Panc1 (cell line): ENCODE measurements at regions not wholly inside any gene's neighbourhood (a gene's known extent, or its start where the extent isn't known, plus 50 kb on each side); places are given as distances from the start of the nearest gene placed in this dataset.

ENCODE experiments used
- POLR2AphosphoS5 ChIP-seq: IDR thresholded peaks from 2 replicates; pipeline ENCODE4 v1.6.1; 2012; ENCODE audit warnings: mild to moderate bottlenecking, low read depth, low read length, moderate library complexity
- SIN3A ChIP-seq: IDR thresholded peaks from 2 replicates; pipeline ENCODE4 v1.6.1; 2012; ENCODE audit warnings: low read depth, mild to moderate bottlenecking, low read length, moderate library complexity, borderline replicate concordance; ENCODE audit not compliant: insufficient read depth
- TCF7L2 ChIP-seq: IDR thresholded peaks from 2 replicates; pipeline ENCODE4 v1.6.1; 2011; ENCODE audit warnings: mild to moderate bottlenecking, low read depth, low read length, inconsistent platforms
- TF ChIP-seq, protein P1 (sequence below): fragments of 450-650 bp; IDR thresholded peaks from 2 replicates; pipeline ENCODE4 v1.5.1; 2017; ENCODE audit warnings: mild to moderate bottlenecking
- TF ChIP-seq, protein P2 (sequence below), 2 experiments: IDR thresholded peaks; 2 replicates each; pipeline ENCODE4 v1.6.1; 2011 to 2012; ENCODE audit warnings: low read depth in 2 of 2, control low read depth in 1 of 2, low read length in 1 of 2, mild to moderate bottlenecking in 1 of 2, moderate library complexity in 1 of 2; ENCODE audit not compliant: insufficient read depth in 1 of 2

DNA sequence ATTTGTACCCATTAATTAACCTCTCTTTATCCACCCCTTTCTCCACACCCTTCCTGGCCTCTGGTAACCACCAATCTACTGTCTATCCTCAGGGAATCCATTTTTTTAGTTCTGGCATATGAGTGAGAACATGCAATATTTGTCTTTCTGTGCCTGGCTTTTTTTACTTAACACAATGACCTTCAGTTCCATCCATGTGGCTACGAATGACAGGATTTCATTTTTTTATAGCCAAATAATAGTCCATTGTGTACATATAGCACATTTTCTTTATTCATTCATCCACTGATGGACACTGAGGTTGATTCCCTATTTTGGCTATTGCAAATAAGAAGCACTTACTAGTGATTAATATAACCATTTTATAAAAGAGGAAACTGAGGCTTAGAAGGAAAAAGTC, 109.9 kb upstream of the NANOGP8 start:
- TF ChIP-seq, protein P1, sequence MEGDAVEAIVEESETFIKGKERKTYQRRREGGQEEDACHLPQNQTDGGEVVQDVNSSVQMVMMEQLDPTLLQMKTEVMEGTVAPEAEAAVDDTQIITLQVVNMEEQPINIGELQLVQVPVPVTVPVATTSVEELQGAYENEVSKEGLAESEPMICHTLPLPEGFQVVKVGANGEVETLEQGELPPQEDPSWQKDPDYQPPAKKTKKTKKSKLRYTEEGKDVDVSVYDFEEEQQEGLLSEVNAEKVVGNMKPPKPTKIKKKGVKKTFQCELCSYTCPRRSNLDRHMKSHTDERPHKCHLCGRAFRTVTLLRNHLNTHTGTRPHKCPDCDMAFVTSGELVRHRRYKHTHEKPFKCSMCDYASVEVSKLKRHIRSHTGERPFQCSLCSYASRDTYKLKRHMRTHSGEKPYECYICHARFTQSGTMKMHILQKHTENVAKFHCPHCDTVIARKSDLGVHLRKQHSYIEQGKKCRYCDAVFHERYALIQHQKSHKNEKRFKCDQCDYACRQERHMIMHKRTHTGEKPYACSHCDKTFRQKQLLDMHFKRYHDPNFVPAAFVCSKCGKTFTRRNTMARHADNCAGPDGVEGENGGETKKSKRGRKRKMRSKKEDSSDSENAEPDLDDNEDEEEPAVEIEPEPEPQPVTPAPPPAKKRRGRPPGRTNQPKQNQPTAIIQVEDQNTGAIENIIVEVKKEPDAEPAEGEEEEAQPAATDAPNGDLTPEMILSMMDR, result no peak
- no peak for TF ChIP-seq TCF7L2
- TF ChIP-seq, protein P2, sequence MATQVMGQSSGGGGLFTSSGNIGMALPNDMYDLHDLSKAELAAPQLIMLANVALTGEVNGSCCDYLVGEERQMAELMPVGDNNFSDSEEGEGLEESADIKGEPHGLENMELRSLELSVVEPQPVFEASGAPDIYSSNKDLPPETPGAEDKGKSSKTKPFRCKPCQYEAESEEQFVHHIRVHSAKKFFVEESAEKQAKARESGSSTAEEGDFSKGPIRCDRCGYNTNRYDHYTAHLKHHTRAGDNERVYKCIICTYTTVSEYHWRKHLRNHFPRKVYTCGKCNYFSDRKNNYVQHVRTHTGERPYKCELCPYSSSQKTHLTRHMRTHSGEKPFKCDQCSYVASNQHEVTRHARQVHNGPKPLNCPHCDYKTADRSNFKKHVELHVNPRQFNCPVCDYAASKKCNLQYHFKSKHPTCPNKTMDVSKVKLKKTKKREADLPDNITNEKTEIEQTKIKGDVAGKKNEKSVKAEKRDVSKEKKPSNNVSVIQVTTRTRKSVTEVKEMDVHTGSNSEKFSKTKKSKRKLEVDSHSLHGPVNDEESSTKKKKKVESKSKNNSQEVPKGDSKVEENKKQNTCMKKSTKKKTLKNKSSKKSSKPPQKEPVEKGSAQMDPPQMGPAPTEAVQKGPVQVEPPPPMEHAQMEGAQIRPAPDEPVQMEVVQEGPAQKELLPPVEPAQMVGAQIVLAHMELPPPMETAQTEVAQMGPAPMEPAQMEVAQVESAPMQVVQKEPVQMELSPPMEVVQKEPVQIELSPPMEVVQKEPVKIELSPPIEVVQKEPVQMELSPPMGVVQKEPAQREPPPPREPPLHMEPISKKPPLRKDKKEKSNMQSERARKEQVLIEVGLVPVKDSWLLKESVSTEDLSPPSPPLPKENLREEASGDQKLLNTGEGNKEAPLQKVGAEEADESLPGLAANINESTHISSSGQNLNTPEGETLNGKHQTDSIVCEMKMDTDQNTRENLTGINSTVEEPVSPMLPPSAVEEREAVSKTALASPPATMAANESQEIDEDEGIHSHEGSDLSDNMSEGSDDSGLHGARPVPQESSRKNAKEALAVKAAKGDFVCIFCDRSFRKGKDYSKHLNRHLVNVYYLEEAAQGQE (IDR thresholded peaks at IDR 0.05; ENCODE audit: insufficient read depth in 1 of 2, low read depth in 2 of 2, low read length in 1 of 2), result no peak
- no peak for TF ChIP-seq POLR2AphosphoS5
- no peak for TF ChIP-seq SIN3A
